ENCODE measurements at regions not wholly inside any gene's neighbourhood (a gene's known extent, or its start where the extent isn't known, plus 50 kb on each side); places are given as distances from the start of the nearest gene placed in this dataset.

- 63 to 70% (median 64%) methylated on average over 9 of the region's 9 CpGs for whole genome bisulfite sequencing, 3 donors
- H3K27ac ChIP-seq: no peak overlapping the region
- H3K36me3 ChIP-seq (ENCODE audit: insufficient read depth in 1 of 2, low read depth in 1 of 2): no peaks in the 10 kb centered on the region
- no peak for TF ChIP-seq CTCF (IDR thresholded peaks at IDR 0.05)
- DNase-seq: no peak
- H3K4me3 ChIP-seq: no peak overlapping the region
- H3K27me3 ChIP-seq (ENCODE audit: insufficient read depth in 3 of 3, low read length in 2 of 3): no peaks in the 10 kb centered on the region
- no peak for ATAC-seq
- no peaks in the 10 kb centered on the region for H3K4me1 ChIP-seq
- H3K9me3 ChIP-seq: no peaks in the 10 kb centered on the region
- intact Hi-C loops (cut with DNase I): no loop called here
Measured at GRCh38 chr10:84660450-84661159, 332.2 kb downstream of the CCSER2 start.

- H3K4me1 ChIP-seq: no peaks in the 10 kb centered on the region
- intact Hi-C loops (cut with DNase I): no loop called here
- no peaks in the 10 kb centered on the region for H3K27me3 ChIP-seq (ENCODE audit: insufficient read depth in 3 of 3, low read length in 2 of 3)
- DNase-seq (no peak), ATAC-seq (no peak)
- 64 to 74% (median 71%) methylated on average over 5 of the region's 5 CpGs for WGBS, 3 donors
- no peak overlapping the region for H3K4me3 ChIP-seq
- H3K36me3 ChIP-seq (ENCODE audit: insufficient read depth in 1 of 2, low read depth in 1 of 2): no peaks in the 10 kb centered on the region
- no peak overlapping the region for H3K27ac ChIP-seq
- TF ChIP-seq CTCF (IDR thresholded peaks at IDR 0.05): no peak
- H3K9me3 ChIP-seq: no peaks in the 10 kb centered on the region
Measured at GRCh38 chr10:84665211-84665610, 336.8 kb downstream of the CCSER2 start.

GRCh38 chr10:84665883-84666463 lies 337.6 kb downstream of the CCSER2 start:
- no peak overlapping the region for H3K4me3 ChIP-seq
- H3K4me1 ChIP-seq: no peaks in the 10 kb centered on the region
- H3K9me3 ChIP-seq: no peaks in the 10 kb centered on the region
- no peaks in the 10 kb centered on the region for H3K36me3 ChIP-seq (ENCODE audit: insufficient read depth in 1 of 2, low read depth in 1 of 2)
- DNase-seq (no peak), ATAC-seq (no peak)
- WGBS, 3 donors: 50 to 60% (median 58%) methylated on average over 9 of the region's 9 CpGs
- TF ChIP-seq CTCF (IDR thresholded peaks at IDR 0.05): no peak
- intact Hi-C loops (cut with DNase I): no loop called here
- H3K27ac ChIP-seq: no peak overlapping the region
- no peaks in the 10 kb centered on the region for H3K27me3 ChIP-seq (ENCODE audit: insufficient read depth in 3 of 3, low read length in 2 of 3)

- H3K4me3 ChIP-seq: no peak overlapping the region
- ATAC-seq (no peak), DNase-seq (no peak)
- H3K4me1 ChIP-seq: no peaks in the 10 kb centered on the region
- TF ChIP-seq CTCF (IDR thresholded peaks at IDR 0.05): no peak
- intact Hi-C loops (cut with DNase I): no loop called here
- H3K27ac ChIP-seq: no peak overlapping the region
- no peaks in the 10 kb centered on the region for H3K36me3 ChIP-seq (ENCODE audit: insufficient read depth in 1 of 2, low read depth in 1 of 2)
- 71 to 81% (median 75%) methylated on average over 5 of the region's 5 CpGs for WGBS, 3 donors
- H3K9me3 ChIP-seq: no peaks in the 10 kb centered on the region
- no peaks in the 10 kb centered on the region for H3K27me3 ChIP-seq (ENCODE audit: insufficient read depth in 3 of 3, low read length in 2 of 3)
Measured at GRCh38 chr10:84668186-84668763, 339.9 kb downstream of the CCSER2 start.

All from psoas muscle (tissue), 7 donors.